ENCODE measurements at regions not wholly inside any gene's neighbourhood (a gene's known extent, or its start where the extent isn't known, plus 50 kb on each side); places are given as distances from the start of the nearest gene placed in this dataset.

DNA sequence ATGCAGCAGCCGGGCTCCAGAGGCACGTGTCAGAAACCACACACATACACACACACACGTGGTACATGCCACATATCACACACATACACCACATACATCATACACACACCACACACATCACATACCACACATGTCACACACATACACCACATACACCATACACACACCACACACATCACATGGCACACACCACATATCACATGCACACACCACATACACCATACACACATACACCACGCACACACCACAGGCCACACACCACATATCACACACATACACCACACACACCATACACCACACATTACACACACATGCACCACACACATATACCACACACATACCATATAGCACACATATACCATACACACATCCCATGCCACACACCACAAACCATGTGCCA, 97.5 kb upstream of the PRR5 start (continued):
- TF ChIP-seq, protein P1, sequence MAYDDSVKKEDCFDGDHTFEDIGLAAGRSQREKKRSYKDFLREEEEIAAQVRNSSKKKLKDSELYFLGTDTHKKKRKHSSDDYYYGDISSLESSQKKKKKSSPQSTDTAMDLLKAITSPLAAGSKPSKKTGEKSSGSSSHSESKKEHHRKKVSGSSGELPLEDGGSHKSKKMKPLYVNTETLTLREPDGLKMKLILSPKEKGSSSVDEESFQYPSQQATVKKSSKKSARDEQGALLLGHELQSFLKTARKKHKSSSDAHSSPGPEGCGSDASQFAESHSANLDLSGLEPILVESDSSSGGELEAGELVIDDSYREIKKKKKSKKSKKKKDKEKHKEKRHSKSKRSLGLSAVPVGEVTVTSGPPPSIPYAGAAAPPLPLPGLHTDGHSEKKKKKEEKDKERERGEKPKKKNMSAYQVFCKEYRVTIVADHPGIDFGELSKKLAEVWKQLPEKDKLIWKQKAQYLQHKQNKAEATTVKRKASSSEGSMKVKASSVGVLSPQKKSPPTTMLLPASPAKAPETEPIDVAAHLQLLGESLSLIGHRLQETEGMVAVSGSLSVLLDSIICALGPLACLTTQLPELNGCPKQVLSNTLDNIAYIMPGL (CRISPR knock-in tag; IDR thresholded peaks at IDR 0.05; ENCODE audit: borderline replicate concordance), result no peak
- TF ChIP-seq NR3C1 (IDR thresholded peaks at IDR 0.05), result no peak
- no peak for TF ChIP-seq ESRRA (IDR thresholded peaks at IDR 0.05; ENCODE audit: borderline replicate concordance, low read length)
- TF ChIP-seq, protein P2, sequence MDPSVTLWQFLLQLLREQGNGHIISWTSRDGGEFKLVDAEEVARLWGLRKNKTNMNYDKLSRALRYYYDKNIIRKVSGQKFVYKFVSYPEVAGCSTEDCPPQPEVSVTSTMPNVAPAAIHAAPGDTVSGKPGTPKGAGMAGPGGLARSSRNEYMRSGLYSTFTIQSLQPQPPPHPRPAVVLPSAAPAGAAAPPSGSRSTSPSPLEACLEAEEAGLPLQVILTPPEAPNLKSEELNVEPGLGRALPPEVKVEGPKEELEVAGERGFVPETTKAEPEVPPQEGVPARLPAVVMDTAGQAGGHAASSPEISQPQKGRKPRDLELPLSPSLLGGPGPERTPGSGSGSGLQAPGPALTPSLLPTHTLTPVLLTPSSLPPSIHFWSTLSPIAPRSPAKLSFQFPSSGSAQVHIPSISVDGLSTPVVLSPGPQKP (IDR thresholded peaks at IDR 0.05; ENCODE audit: low read depth, low read length), result no peak
- TF ChIP-seq, protein P3, sequence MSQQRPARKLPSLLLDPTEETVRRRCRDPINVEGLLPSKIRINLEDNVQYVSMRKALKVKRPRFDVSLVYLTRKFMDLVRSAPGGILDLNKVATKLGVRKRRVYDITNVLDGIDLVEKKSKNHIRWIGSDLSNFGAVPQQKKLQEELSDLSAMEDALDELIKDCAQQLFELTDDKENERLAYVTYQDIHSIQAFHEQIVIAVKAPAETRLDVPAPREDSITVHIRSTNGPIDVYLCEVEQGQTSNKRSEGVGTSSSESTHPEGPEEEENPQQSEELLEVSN (IDR thresholded peaks at IDR 0.05; ENCODE audit: borderline replicate concordance, low read depth), result no peak
- TF ChIP-seq TFCP2L1 (CRISPR knock-in tag; IDR thresholded peaks at IDR 0.05), result no peak
- no peak for TF ChIP-seq HEYL (CRISPR knock-in tag; IDR thresholded peaks at IDR 0.05)
- TF ChIP-seq JUN (IDR thresholded peaks at IDR 0.05), result no peak
- no peak for TF ChIP-seq CHD4 (IDR thresholded peaks at IDR 0.05; ENCODE audit: borderline replicate concordance)
- TF ChIP-seq, protein P4, sequence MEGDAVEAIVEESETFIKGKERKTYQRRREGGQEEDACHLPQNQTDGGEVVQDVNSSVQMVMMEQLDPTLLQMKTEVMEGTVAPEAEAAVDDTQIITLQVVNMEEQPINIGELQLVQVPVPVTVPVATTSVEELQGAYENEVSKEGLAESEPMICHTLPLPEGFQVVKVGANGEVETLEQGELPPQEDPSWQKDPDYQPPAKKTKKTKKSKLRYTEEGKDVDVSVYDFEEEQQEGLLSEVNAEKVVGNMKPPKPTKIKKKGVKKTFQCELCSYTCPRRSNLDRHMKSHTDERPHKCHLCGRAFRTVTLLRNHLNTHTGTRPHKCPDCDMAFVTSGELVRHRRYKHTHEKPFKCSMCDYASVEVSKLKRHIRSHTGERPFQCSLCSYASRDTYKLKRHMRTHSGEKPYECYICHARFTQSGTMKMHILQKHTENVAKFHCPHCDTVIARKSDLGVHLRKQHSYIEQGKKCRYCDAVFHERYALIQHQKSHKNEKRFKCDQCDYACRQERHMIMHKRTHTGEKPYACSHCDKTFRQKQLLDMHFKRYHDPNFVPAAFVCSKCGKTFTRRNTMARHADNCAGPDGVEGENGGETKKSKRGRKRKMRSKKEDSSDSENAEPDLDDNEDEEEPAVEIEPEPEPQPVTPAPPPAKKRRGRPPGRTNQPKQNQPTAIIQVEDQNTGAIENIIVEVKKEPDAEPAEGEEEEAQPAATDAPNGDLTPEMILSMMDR (IDR thresholded peaks at IDR 0.05), result no peak

DNA sequence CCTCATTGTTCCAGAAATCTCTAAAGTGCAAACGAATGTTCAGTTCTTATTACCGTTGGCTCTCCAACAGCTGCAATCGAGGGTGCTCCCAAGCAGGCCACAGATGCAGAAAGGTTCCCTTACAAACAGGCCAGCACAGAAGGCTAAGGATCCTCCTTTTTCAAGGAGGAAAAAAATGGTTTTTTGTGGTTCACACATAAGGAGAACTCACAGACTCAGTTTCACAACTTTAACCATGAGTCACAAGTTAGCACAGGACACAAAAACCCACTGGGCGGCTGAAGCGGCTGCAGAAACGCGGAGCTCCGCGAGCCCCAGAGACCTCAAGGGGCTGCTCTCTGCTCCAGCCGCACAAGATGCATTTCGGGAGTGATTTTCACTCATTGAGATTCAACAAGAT, 98.2 kb upstream of the PRR5 start:
- no peak for FAIRE-seq
- H3K4me2 ChIP-seq, result no peak overlapping the region
- POLR2A ChIA-PET, result no interaction called here
- no peak for ATAC-seq
- WGBS (ENCODE audit: missing lambda C conversion rate), result 83% methylated on average over 11 of the region's 11 CpGs
- H3K27ac ChIP-seq, result no peak overlapping the region
- no peak for TF ChIP-seq HEYL (CRISPR knock-in tag; IDR thresholded peaks at IDR 0.05)
- no peak overlapping the region for H3K4me3 ChIP-seq
- no peaks in the 10 kb centered on the region for H3K9me3 ChIP-seq
- CTCF ChIA-PET, result no interaction called here
- no peak for DNase-seq (ENCODE audit: low read depth in 1 of 2, low spot score in 1 of 2)
- H3K4me1 ChIP-seq, result no peaks in the 10 kb centered on the region

DNA sequence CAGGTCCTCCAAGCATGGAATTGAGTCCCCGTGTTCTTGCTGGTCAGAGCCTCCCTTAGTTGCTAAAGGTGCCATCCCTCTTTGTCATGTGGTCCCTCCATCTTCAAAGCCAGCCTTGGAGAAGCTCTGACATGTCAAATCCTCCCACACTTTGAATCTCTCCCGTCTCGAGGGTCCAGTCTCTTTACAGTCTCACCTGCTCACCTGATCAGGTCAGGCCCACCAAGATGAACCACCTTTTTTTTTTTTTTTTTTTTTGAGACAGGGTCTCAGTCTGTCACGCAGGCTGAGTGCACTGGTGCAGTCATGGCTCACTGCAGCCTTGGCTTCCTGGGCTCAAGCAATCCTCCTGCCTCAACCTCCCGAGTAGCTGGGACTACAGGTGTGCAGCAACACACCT, 100.3 kb upstream of the PRR5 start:
- 40% methylated on average over 5 of the region's 5 CpGs for WGBS (ENCODE audit: missing lambda C conversion rate)
- DNase-seq (ENCODE audit: low read depth in 1 of 2, low spot score in 1 of 2), result no peak
- H3K27ac ChIP-seq, result no peak overlapping the region
- H3K4me2 ChIP-seq, result no peak overlapping the region
- no peak for FAIRE-seq
- H3K9me3 ChIP-seq, result no peaks in the 10 kb centered on the region
- no peak for ATAC-seq
- ChIA-PET CTCF (interaction anchor here (1.4 kb wide), 1 partner anchor 11 kb away, joined by 4 read pairs; no protein-coding TSS in a partner anchor), POLR2A (no interaction called here)
- H3K4me1 ChIP-seq, result no peaks in the 10 kb centered on the region
- TF ChIP-seq KDM1A (IDR thresholded peaks at IDR 0.05; ENCODE audit: low read depth), result no peak
- TF ChIP-seq, protein P5, sequence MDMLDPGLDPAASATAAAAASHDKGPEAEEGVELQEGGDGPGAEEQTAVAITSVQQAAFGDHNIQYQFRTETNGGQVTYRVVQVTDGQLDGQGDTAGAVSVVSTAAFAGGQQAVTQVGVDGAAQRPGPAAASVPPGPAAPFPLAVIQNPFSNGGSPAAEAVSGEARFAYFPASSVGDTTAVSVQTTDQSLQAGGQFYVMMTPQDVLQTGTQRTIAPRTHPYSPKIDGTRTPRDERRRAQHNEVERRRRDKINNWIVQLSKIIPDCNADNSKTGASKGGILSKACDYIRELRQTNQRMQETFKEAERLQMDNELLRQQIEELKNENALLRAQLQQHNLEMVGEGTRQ (IDR thresholded peaks at IDR 0.05), result no peak
- TF ChIP-seq ESRRA (IDR thresholded peaks at IDR 0.05; ENCODE audit: borderline replicate concordance, low read length), result no peak
- no peak for TF ChIP-seq TP53 (CRISPR knock-in tag; IDR thresholded peaks at IDR 0.05)
- no peak for TF ChIP-seq CHD2 (IDR thresholded peaks at IDR 0.05; ENCODE audit: low read length, partially characterized antibody)
- no peak for TF ChIP-seq HDAC2 (IDR thresholded peaks at IDR 0.05)
- no peak for TF ChIP-seq CBX2 (IDR thresholded peaks at IDR 0.05; ENCODE audit: borderline replicate concordance, low read depth)
- no peak for TF ChIP-seq MAFK (IDR thresholded peaks at IDR 0.05; ENCODE audit: partially characterized antibody)
- TF ChIP-seq FOSL2 (IDR thresholded peaks at IDR 0.05), result no peak
- TF ChIP-seq FOSL2 (CRISPR knock-in tag; IDR thresholded peaks at IDR 0.05), result no peak
- no peak for TF ChIP-seq CHD4 (IDR thresholded peaks at IDR 0.05; ENCODE audit: borderline replicate concordance)
- TF ChIP-seq KDM5A (IDR thresholded peaks at IDR 0.05), result no peak
- no peak for TF ChIP-seq SREBF2 (IDR thresholded peaks at IDR 0.05)
- TF ChIP-seq NR3C1 (IDR thresholded peaks at IDR 0.05), result no peak
- no peak for TF ChIP-seq TFCP2L1 (CRISPR knock-in tag; IDR thresholded peaks at IDR 0.05)
- TF ChIP-seq JUN (IDR thresholded peaks at IDR 0.05), result no peak
- no peak overlapping the region for H3K4me3 ChIP-seq
